ENCODE measurements at regions not wholly inside any gene's neighbourhood (a gene's known extent, or its start where the extent isn't known, plus 50 kb on each side); places are given as distances from the start of the nearest gene placed in this dataset.

- no peak overlapping the region for H3K9ac ChIP-seq (ENCODE audit: low read depth, low read length)
- no peak overlapping the region for H3K27ac ChIP-seq (ENCODE audit: low read depth, low read length)
- H3K36me3 ChIP-seq (ENCODE audit: insufficient read depth, low read length) = no peaks in the 10 kb centered on the region
- H3K4me3 ChIP-seq (ENCODE audit: low read length) = no peak overlapping the region
- H3K9me3 ChIP-seq (ENCODE audit: insufficient read depth, low read depth, low read length) = no peaks in the 10 kb centered on the region
- WGBS = 98% methylated on average over 4 of the region's 5 CpGs
- H3K27me3 ChIP-seq (ENCODE audit: insufficient read depth, low read length) = no peaks in the 10 kb centered on the region
- H3K4me1 ChIP-seq (ENCODE audit: insufficient read depth, low read length) = no peaks in the 10 kb centered on the region
These were observed 1115.5 kb upstream of the AUTS2 start for GRCh38 chr7:68482800-68483199.

DNA sequence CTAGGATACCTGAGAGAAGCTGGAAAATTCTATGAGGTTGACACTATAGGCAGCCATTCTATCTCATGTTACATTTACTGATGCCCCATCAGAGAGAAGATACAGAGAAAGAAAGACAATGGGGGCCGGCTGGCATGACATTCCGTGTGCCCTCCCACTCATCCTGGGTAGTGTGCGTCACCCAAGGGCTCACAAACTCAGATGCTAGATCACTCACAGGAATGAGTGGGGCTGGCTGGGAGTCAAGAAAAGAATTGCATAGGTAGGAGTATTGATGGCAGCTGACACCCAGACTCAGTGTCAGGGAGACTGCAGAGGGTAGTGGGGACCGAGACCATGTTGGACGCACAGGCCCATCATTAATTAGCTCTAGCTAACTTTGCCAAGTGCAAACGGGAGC, 1113.5 kb upstream of the AUTS2 start:
- Histone ChIP-seq H3K27me3 (ENCODE audit: insufficient read depth, low read length) (no peaks in the 10 kb centered on the region), H3K27ac (ENCODE audit: low read depth, low read length) (no peak overlapping the region), H3K9ac (ENCODE audit: low read depth, low read length) (no peak overlapping the region), H3K9me3 (ENCODE audit: insufficient read depth, low read depth, low read length) (no peaks in the 10 kb centered on the region), H3K4me3 (ENCODE audit: low read length) (no peak overlapping the region), H3K4me1 (ENCODE audit: insufficient read depth, low read length) (no peaks in the 10 kb centered on the region), H3K36me3 (ENCODE audit: insufficient read depth, low read length) (no peaks in the 10 kb centered on the region)
- WGBS = 96% methylated on average over 5 of the region's 6 CpGs

DNA sequence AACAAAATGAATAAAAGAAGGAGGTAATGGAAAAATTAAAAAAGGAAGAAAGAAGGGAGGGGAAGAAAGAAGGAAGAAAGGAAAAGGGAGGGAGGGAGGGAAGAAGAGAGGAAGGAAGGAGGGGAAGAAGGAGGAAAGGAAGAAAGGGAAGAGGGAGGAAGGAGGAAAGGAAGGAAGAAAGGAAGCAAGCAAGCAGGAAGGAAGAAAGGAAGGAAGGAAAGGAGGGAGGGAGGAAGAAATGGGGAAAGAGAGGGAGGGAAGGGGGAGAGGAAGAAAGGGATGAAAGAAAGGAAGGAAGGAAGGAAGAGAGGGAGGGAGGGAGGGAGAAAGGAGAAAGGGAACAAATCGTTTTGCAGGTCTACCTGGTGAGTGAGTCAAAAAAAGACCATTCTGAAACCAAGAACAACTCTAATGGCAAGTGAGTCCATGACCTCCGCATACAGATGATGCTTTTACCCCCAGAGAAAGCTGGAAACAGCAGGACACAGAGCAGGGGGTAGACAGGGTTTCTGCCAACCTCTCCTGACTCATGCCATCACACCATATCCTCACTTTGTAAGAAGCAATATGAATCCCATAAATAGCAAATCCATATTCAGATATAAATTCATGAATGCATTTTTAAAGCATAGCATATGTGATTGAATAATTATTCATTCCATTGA, 1112.9 kb upstream of the AUTS2 start:
- no peaks in the 10 kb centered on the region for H3K4me1 ChIP-seq (ENCODE audit: insufficient read depth, low read length)
- no peaks in the 10 kb centered on the region for H3K9me3 ChIP-seq (ENCODE audit: insufficient read depth, low read depth, low read length)
- H3K27ac ChIP-seq (ENCODE audit: low read depth, low read length) = no peak overlapping the region
- no peak overlapping the region for H3K4me3 ChIP-seq (ENCODE audit: low read length)
- 80% methylated on average over 2 of the region's 2 CpGs for WGBS
- H3K27me3 ChIP-seq (ENCODE audit: insufficient read depth, low read length) = no peaks in the 10 kb centered on the region
- no peaks in the 10 kb centered on the region for H3K36me3 ChIP-seq (ENCODE audit: insufficient read depth, low read length)
- H3K9ac ChIP-seq (ENCODE audit: low read depth, low read length) = no peak overlapping the region

GRCh38 chr7:68488341-68489060, 1109.8 kb upstream of the AUTS2 start:
- H3K4me3 ChIP-seq (ENCODE audit: low read length) = no peak overlapping the region
- no peaks in the 10 kb centered on the region for H3K27me3 ChIP-seq (ENCODE audit: insufficient read depth, low read length)
- WGBS = 94% methylated on average over 8 of the region's 8 CpGs
- H3K9ac ChIP-seq (ENCODE audit: low read depth, low read length) = no peak overlapping the region
- no peaks in the 10 kb centered on the region for H3K36me3 ChIP-seq (ENCODE audit: insufficient read depth, low read length)
- H3K27ac ChIP-seq (ENCODE audit: low read depth, low read length) = no peak overlapping the region
- no peaks in the 10 kb centered on the region for H3K4me1 ChIP-seq (ENCODE audit: insufficient read depth, low read length)
- no peaks in the 10 kb centered on the region for H3K9me3 ChIP-seq (ENCODE audit: insufficient read depth, low read depth, low read length)

GRCh38 chr7:68491523-68492358, 1106.5 kb upstream of the AUTS2 start:
- no peak overlapping the region for H3K9ac ChIP-seq (ENCODE audit: low read depth, low read length)
- no peaks in the 10 kb centered on the region for H3K9me3 ChIP-seq (ENCODE audit: insufficient read depth, low read depth, low read length)
- H3K27ac ChIP-seq (ENCODE audit: low read depth, low read length) = no peak overlapping the region
- H3K4me1 ChIP-seq (ENCODE audit: insufficient read depth, low read length) = no peaks in the 10 kb centered on the region
- H3K27me3 ChIP-seq (ENCODE audit: insufficient read depth, low read length) = no peaks in the 10 kb centered on the region
- no peak overlapping the region for H3K4me3 ChIP-seq (ENCODE audit: low read length)
- no peaks in the 10 kb centered on the region for H3K36me3 ChIP-seq (ENCODE audit: insufficient read depth, low read length)
- WGBS = 98% methylated on average over 2 of the region's 2 CpGs

GRCh38 chr7:68492359-68492690, 1106.0 kb upstream of the AUTS2 start:
- 93% methylated on average over 1 of the region's 1 CpG for WGBS
- Histone ChIP-seq H3K9me3 (ENCODE audit: insufficient read depth, low read depth, low read length) (no peaks in the 10 kb centered on the region), H3K27ac (ENCODE audit: low read depth, low read length) (no peak overlapping the region), H3K4me3 (ENCODE audit: low read length) (no peak overlapping the region), H3K9ac (ENCODE audit: low read depth, low read length) (no peak overlapping the region), H3K4me1 (ENCODE audit: insufficient read depth, low read length) (no peaks in the 10 kb centered on the region), H3K36me3 (ENCODE audit: insufficient read depth, low read length) (no peaks in the 10 kb centered on the region), H3K27me3 (ENCODE audit: insufficient read depth, low read length) (no peaks in the 10 kb centered on the region)

DNA sequence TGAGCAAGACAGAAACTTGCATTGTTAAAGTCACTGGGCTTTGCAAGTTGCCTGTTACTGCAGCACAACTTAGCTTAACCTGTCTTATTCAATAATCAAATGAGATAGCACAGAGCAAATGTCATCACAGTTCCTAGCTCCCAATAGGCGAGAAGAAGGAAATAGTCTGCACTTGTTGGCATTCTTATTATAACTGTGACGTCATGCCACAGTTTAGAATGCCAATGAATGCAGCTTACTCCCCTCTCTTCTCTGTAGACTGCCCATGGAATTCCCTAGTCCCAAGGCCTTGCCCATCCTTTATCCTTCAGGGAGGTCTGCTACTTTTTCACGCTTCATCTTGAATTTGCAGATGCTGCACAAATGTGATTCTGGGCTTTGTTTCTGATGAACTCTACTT, 1094.9 kb upstream of the AUTS2 start:
- no peaks in the 10 kb centered on the region for H3K9me3 ChIP-seq (ENCODE audit: insufficient read depth, low read depth, low read length)
- H3K27me3 ChIP-seq (ENCODE audit: insufficient read depth, low read length) = no peaks in the 10 kb centered on the region
- no peak overlapping the region for H3K9ac ChIP-seq (ENCODE audit: low read depth, low read length)
- H3K4me3 ChIP-seq (ENCODE audit: low read length) = no peak overlapping the region
- H3K27ac ChIP-seq (ENCODE audit: low read depth, low read length) = no peak overlapping the region
- WGBS = 96% methylated on average over 3 of the region's 3 CpGs
- H3K36me3 ChIP-seq (ENCODE audit: insufficient read depth, low read length) = no peaks in the 10 kb centered on the region
- H3K4me1 ChIP-seq (ENCODE audit: insufficient read depth, low read length) = no peaks in the 10 kb centered on the region

- H3K4me3 ChIP-seq (ENCODE audit: low read length) = no peak overlapping the region
- 0 out of 2 replicates have a peak, but pooled peaks cover 10% of the 10 kb centered on the region for H3K9me3 ChIP-seq (ENCODE audit: insufficient read depth, low read depth, low read length)
- no peaks in the 10 kb centered on the region for H3K36me3 ChIP-seq (ENCODE audit: insufficient read depth, low read length)
- no peak overlapping the region for H3K27ac ChIP-seq (ENCODE audit: low read depth, low read length)
- H3K9ac ChIP-seq (ENCODE audit: low read depth, low read length) = no peak overlapping the region
- WGBS = 86% methylated on average over 1 of the region's 1 CpG
- no peaks in the 10 kb centered on the region for H3K4me1 ChIP-seq (ENCODE audit: insufficient read depth, low read length)
- H3K27me3 ChIP-seq (ENCODE audit: insufficient read depth, low read length) = no peaks in the 10 kb centered on the region
These were observed 1093.6 kb upstream of the AUTS2 start for GRCh38 chr7:68504716-68505115.

- no peak overlapping the region for H3K4me3 ChIP-seq (ENCODE audit: low read length)
- no peaks in the 10 kb centered on the region for H3K27me3 ChIP-seq (ENCODE audit: insufficient read depth, low read length)
- no peak overlapping the region for H3K27ac ChIP-seq (ENCODE audit: low read depth, low read length)
- WGBS = 94% methylated on average over 4 of the region's 4 CpGs
- 0 out of 2 replicates have a peak, but pooled peaks cover 10% of the 10 kb centered on the region for H3K9me3 ChIP-seq (ENCODE audit: insufficient read depth, low read depth, low read length)
- no peak overlapping the region for H3K9ac ChIP-seq (ENCODE audit: low read depth, low read length)
- no peaks in the 10 kb centered on the region for H3K36me3 ChIP-seq (ENCODE audit: insufficient read depth, low read length)
- H3K4me1 ChIP-seq (ENCODE audit: insufficient read depth, low read length) = peaks cover 1% of the 10 kb centered on the region; the same call in 1 of the 2 replicates
These were observed 1092.6 kb upstream of the AUTS2 start for GRCh38 chr7:68505721-68506120.

- no peaks in the 10 kb centered on the region for H3K27me3 ChIP-seq (ENCODE audit: insufficient read depth, low read length)
- H3K4me1 ChIP-seq (ENCODE audit: insufficient read depth, low read length) = peaks cover 6% of the 10 kb centered on the region; the same call in 1 of the 2 replicates
- H3K27ac ChIP-seq (ENCODE audit: low read depth, low read length) = no peak overlapping the region
- WGBS = 94% methylated on average over 3 of the region's 4 CpGs
- no peak overlapping the region for H3K4me3 ChIP-seq (ENCODE audit: low read length)
- 0 out of 2 replicates have a peak, but pooled peaks cover 10% of the 10 kb centered on the region for H3K9me3 ChIP-seq (ENCODE audit: insufficient read depth, low read depth, low read length)
- no peaks in the 10 kb centered on the region for H3K36me3 ChIP-seq (ENCODE audit: insufficient read depth, low read length)
- no peak overlapping the region for H3K9ac ChIP-seq (ENCODE audit: low read depth, low read length)
These were observed 1090.6 kb upstream of the AUTS2 start for GRCh38 chr7:68507668-68508067.

GRCh38 chr7:68509054-68509453, 1089.2 kb upstream of the AUTS2 start:
- 94% methylated on average over 3 of the region's 3 CpGs for WGBS
- no peak overlapping the region for H3K9ac ChIP-seq (ENCODE audit: low read depth, low read length)
- no peaks in the 10 kb centered on the region for H3K27me3 ChIP-seq (ENCODE audit: insufficient read depth, low read length)
- no peaks in the 10 kb centered on the region for H3K36me3 ChIP-seq (ENCODE audit: insufficient read depth, low read length)
- H3K4me3 ChIP-seq (ENCODE audit: low read length) = no peak overlapping the region
- H3K4me1 ChIP-seq (ENCODE audit: insufficient read depth, low read length) = peaks cover 6% of the 10 kb centered on the region; the same call in 1 of the 2 replicates
- no peak overlapping the region for H3K27ac ChIP-seq (ENCODE audit: low read depth, low read length)
- 0 out of 2 replicates have a peak, but pooled peaks cover 10% of the 10 kb centered on the region for H3K9me3 ChIP-seq (ENCODE audit: insufficient read depth, low read depth, low read length)
